ENCODE measurements at regions not wholly inside any gene's neighbourhood (a gene's known extent, or its start where the extent isn't known, plus 50 kb on each side); places are given as distances from the start of the nearest gene placed in this dataset.

DNA sequence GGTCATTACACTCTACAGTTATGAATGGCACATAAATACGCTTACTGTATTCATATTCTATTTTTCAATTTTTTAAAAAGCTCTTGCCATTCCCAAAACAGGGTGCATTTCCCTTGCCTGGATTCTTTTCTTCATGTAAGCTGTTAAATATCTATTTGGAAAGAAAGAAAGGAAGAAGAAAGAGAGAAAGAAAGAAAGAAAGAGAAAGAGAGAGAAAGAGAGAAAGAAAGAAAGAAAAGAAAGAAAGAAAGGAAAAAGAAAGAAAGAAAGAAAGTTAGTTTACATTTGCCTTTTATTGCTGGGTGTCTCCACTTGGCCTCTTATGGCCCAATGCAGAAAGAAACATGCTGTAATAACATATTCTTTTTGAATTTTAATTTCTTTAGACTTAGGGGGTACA, 165.9 kb upstream of the ATXN1 start:
- TF ChIP-seq POLR2H (tag; IDR thresholded peaks at IDR 0.05; ENCODE audit: low read depth): no peak
- TF ChIP-seq, protein P1, sequence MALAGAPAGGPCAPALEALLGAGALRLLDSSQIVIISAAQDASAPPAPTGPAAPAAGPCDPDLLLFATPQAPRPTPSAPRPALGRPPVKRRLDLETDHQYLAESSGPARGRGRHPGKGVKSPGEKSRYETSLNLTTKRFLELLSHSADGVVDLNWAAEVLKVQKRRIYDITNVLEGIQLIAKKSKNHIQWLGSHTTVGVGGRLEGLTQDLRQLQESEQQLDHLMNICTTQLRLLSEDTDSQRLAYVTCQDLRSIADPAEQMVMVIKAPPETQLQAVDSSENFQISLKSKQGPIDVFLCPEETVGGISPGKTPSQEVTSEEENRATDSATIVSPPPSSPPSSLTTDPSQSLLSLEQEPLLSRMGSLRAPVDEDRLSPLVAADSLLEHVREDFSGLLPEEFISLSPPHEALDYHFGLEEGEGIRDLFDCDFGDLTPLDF (CRISPR knock-in tag; IDR thresholded peaks at IDR 0.05): no peak
- no peak for TF ChIP-seq ZFP1 (CRISPR knock-in tag; IDR thresholded peaks at IDR 0.05)

All from K562 (cell line).